Activated CD8-positive, alpha-beta memory T cell treated with anti-CD3 and anti-CD28 coated beads, Interleukin-2, amount 50 U/mL, for 24 hours (primary cell): ENCODE measurements at regions not wholly inside any gene's neighbourhood (a gene's known extent, or its start where the extent isn't known, plus 50 kb on each side); places are given as distances from the start of the nearest gene placed in this dataset.

ENCODE experiments used
- DNase-seq: peaks from one replicate; pipeline ENCODE4 v3.0.0-alpha.2; 2020; ENCODE audit errors: extremely low read depth

DNA sequence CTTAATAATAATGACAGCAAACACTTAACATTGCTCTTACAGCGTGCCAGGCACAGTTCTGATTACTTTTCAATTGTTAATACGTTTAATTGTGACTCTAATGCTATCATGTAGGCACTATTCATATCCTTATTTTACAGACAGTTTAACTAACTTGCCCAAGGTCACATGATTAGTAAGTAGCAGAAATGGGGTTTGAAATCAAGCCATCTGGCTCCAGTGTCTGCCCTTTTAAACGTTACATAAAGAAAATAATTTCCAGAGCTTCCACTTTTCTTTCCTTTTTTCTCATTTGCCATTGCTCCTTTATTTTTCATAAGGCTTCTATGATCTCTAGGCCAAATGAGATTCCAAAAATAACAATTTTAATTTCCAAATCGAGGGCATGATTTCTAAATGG lies 50.6 kb upstream of the IKZF2 start:
- no peak for DNase-seq

DNA sequence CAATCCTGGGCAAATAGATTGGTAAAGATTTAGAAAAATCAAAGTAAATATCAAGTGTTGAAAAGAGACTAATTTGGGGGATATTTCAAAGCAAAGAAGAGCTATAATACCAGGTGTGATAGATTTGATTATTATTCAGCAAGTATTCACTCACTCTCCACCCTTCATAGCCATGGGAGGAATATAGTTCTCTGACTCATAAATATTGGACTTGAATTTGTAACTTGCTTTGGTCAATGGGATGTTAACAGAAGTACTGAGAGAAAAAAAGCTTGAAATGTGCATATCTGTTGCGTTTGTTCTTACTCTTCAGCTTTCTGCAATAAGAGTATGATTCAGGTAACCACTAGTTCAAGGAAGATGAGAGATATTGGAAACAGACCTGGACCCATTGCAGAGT lies 54.5 kb upstream of the IKZF2 start:
- DNase-seq: no peak

DNA sequence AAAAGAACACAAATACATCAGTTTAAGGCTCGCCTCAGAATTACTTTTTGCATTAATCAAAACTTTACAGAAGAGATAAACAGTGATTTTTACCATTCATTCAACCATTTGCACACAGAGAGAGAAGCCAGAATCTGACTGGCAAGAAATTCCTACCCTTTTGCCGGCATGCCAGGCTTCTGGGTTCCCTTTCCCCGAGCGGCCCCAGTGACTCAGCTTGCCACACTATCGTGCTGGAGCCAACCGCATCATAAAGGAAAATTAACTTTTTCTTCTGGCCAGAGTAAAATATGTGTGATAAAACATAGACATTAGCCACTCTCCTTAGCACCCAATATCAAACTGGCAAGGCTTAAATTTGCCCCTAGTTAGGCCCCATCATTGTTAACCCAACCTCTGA lies 61.8 kb upstream of the IKZF2 start:
- DNase-seq: no peak

DNA sequence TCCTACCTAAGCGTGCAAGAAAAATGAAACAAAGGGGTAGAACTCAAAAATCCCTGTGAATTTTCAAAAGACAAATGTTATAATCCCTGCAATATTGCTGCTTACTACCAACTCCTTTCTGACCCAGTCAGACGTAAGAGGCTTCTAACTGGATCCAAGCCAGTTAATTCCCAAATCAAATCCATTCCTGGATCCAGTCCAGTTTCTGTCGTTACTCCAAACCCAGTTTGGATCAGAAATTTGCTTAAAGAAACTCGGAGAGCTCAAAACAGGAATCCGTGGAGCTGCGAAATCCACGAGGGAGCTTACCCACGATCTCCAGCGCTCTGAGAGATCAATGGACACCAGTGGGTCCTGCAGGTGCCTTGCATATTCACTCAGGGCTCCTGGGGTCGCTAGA lies 62.8 kb upstream of the IKZF2 start:
- DNase-seq: no peak

DNA sequence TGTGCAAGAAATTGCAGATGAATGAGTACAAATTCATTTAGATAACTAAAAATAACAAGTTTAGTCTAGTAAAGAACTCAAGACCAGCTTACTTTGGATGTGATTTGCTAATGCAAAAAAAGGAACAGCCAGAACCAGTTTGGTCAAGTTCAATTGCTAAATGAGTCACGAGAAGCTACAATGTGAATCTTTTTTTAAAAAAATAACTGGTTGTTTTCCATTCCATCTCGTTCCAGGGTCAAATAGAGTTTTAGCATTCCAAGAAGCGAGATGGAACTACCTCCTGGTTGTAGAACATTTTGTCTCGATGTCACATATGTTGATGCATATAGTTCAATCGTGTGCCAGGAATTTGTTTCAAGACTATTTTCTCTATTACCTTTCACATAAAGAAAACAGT lies 65.0 kb upstream of the IKZF2 start:
- DNase-seq: no peak

DNA sequence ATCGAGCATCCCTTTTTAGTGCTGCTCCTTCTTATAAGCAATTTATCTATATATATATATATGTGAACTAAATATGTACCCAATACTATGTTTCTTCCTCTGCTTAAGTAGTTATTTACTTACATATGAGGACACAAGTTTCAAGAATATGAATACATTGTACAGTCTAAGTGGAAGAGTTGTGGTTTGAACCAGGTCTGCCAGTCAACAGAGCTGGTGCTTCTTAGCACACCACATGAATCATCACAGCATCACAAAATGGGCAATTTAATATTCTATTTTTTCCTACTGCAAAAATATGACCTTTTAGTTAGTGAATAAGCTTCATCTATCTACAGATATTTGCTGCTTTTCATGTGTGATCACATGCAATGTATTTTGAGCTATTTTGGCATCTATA lies 64.4 kb upstream of the SPAG16 start:
- no peak for DNase-seq

DNA sequence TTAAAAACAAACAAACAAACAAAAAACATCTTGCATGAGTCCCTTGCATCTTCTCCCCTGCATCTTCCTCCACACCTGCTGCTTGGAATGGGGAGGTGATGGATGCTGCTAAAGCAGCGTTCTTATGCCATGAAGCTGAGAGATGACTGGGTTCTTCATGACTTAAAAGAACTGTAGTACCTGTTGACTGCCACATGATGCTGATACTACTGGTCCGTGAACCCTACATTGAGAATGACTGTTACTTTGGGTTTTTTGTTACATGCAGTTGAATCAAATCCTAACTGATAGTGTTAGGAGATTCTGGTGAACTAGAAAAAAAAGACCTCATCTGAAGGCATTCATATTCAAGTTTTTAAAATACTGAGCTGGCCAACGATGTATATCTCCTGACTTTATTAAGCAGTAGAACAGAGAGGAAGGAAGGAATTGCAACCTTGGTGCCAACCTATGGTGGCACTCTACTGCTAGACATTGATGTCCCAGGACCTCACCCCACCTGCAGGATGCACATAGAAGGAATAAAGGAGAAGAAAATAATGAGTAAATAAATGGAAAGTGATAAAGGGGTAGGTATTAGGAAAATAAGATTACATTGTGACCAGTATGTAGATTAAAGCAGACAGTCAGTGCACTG lies 63.2 kb upstream of the SPAG16 start:
- DNase-seq: no peak

DNA sequence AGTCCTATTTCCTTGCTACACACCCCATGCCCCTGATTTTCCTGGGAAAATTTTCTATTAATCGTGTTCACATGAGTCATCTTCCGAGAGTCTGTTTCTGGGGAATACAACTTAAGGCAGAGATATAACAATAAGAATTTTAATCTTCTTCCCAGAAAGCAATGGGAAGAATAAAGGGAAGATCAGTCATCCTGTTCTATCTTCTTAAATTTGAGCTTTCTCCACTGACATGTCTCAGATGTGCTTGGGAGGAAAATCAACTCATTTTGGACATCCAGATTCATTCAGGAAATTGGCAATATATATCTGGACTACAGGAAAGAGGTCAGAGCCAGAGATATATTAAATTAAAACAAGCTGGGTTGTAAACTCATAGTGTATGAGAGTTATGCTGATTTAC lies 62.3 kb upstream of the SPAG16 start:
- DNase-seq: no peak

DNA sequence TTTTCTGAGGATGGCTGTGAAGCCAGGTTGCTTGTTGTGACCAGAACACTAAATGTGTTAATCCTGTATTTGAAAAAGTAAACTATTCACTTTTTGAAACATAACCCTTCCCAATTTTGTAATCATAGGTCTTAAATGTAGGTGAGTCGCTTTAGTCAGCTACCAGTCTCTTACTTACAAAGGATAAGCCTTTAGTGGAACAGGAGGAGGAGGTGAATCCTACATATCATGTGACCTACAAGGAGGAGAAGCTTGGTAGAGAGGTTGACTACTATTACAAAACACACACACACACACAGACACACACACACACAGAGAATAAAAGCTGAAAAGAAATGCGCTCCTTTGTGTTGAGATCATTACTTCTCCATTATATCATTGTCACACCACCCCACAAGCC lies 59.9 kb upstream of the SPAG16 start:
- no peak for DNase-seq

DNA sequence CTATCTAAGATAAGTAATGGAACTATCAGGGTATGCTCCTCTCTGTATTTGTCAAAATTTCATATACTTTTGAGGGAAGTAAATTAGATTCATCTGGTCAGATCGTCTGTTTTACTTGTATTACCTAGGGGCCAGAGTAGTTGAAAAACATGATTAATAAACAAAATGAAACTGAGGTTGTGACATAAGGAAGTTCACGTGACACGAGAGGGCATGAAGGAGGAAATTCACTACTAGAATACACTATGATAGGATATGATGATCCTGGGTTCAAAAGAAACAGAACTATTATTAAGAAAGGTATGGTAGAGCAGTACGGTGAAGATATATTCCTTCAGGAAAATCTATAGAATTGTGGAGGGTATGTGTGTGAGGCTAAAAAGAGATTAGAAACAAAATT lies 58.4 kb upstream of the SPAG16 start:
- no peak for DNase-seq

DNA sequence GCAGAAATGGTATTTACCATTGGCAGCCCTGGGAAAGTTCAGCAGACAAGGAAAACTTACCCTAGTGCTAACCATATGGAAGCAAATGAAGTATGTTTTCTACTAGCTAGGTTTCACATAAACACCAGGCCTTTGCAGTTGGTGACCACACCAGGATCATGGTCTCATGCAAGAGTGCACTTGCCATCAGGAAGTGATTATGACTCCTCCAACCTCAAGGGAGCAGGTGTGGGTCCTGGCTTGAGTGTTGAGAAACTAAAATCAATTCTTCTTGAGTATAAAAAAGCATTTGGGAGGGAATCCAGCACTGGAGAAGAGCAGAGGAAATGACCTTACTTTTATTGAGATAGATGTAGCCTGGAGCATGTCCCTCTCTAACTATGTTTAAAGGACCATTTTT lies 56.8 kb upstream of the SPAG16 start:
- no peak for DNase-seq

DNA sequence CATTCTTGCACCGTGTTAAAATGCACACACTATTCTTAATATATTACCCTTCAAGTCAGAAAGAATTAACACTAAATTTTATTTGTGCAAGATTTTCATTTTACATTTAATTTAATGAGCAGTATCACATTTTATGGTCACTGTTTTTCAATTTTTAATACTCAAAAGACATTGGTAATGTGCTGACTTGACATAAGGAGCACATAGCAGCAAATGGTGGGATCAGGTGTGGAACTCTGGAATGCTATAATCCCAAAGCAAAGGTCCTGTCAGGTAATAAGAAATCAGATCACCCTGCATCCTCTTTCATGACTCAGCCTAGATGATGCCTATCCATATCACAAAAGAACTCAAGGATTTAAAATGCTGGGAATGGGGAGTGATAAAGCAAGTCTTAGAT lies 55.6 kb upstream of the SPAG16 start:
- DNase-seq: no peak

DNA sequence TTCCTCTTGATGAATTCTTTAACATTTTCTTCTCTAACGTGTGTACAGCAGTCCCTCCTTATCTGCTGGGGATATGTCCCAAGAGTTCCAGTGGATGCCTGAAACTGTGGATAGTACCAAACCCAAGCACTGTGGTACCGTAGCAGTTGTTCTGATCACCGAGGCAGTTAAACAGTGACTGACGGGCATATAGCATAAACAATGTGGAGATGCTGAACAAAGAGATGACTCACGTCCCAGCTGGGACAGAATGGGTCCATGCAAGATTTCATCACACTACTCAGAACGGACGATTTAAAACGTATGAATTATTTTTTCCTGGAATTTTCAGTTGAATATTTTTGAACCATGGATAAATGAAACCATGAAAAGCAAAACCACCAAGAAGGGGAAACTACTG lies 54.5 kb upstream of the SPAG16 start:
- DNase-seq: no peak

DNA sequence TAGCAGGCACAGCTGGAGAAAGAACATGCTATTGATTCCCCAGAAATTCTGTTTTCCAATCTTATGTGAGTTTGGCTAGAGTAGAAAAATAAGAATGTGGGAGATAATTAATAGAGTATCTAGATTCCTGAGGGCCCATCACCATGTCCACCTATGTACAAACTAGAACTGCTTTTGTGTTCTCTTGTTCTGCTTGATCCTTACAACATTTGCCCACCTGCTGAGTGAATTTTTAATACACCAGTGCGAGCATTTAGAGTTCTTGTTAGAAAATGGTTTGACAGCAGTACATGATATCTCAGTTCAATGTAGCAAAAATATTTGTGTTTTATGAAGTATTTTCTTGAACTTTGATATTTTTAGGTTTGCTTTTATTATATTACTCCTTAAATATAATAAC lies 52.3 kb upstream of the SPAG16 start:
- no peak for DNase-seq

DNA sequence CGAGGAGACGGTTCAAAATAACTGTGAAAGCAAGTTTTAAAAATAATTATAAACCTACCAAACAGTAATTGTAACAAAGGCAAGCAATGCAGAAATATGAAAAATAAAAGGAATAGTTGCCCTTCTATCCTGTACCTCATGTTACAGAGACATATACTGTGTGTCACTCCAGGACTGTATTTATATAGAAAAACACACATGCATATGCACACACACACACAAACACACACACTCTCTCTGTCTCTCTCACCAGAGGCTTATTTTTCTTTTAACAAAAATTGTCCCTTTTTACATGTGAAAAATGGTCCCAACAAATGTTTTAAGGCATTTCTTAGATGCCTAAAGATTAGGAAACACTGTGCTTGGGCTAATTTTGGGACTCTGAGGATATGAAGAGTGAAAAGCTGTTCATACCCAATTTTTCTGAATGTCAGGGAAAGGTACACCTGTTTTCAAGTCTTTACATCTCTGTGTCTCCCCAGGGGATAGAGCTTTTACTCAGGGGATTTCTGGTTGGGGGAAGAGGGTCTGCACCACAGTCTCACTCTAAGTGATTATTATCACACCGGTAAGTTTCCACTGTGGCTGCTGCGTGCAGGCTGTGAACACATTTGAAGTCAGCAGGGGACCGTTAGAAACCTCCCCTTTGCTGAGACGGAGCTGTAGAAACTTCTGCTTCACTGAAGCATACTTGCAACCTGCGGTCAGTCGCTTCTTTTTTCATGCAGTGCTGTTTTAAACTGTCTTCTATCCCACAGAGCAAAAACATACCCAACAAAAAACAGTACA lies 51.4 kb upstream of the SPAG16 start:
- peak; percentile 7 for DNase-seq

DNA sequence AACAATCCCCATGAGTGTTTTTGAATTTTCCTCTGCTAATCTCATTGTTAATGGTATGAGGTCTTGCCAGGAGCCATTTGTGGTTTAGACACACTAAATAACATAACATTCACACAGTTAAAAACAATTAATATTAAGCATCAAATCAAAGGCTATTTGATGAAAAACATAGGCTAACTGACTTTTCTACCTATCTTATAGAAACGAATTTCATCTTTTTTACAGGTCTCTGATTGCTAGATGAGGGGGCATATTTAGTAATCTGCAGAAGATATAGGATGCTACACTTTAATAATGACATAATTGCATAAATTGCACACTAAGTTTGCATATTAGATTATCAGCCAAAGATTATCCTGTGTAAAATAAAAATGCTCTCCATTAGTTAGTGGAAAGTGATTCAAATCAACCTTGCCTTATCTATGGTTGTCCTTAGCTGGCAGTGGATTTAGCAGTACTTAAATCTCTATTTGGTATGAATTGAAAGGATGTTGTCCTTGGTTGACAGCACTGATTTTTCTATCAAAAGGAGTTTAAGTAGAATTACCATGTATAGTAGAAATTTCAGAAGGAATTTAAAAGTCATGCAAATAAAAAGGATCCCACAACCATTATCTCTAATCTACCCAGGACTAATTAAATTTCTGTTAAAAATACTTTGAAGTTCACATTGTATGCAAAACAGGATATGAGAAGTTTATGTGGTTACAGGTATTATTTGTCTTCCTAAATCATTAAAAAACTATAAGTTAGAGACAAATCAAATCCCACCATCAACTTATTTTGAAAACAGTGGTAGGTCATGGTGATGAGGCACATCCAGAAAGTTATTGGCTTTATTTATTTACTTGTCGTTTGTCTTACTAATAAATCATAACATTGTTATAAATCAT lies 50.6 kb upstream of the SPAG16 start:
- DNase-seq: no peak
